ENCODE measurements at regions not wholly inside any gene's neighbourhood (a gene's known extent, or its start where the extent isn't known, plus 50 kb on each side); places are given as distances from the start of the nearest gene placed in this dataset.
A peak's percentile ranks its signal among the peaks of the same experiment; 100 is the strongest.

- DNase-seq (ENCODE audit: low spot score): no peak
Observed at GRCh38 chr6:26292709-26293108, 72.3 kb upstream of the BTN3A2 start.

- no peak for DNase-seq (ENCODE audit: low spot score)
Observed at GRCh38 chr6:26294302-26294701, 70.7 kb upstream of the BTN3A2 start.

DNA sequence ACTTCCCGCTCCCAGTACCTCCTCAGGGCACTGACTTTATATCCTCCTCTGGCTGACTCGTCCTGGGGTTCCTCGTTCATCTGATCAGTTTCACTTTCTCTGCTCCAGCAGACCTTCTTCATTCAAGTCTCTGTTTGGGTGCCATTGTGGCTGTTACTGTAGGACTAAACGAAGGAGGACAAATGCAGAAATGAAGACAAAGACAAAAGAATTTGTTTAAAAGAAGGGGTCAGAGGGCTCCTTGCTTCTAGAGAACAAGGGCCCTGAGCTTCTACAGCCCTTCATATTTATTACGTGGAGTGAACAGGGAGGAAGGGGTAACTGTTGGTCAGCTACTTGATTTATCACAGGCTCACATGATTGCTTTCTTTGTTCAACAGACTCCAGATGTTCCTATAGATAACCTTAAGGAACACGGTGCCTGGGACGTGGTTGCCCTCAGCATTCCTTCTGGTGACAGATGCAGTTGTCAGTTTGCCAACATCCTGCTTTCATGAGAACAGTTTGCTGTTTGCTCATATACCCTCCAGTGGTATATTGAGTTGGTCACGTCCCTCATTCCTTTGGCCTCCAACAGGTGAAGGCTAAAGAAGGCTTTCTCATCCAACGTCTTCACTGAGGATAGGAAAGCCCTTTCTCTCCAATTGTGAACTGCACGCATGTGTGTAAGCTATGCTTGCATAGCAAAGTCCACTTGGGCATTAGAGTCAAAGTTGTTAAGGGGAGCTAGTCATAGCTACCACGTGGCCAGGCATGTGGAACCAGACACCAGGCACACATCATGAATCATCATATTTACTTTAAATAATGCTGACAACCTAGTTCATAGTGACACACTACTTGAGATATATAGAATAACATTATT is 69.1 kb upstream of the BTN3A2 start:
- peak; percentile 77 for DNase-seq (ENCODE audit: low spot score)

DNA sequence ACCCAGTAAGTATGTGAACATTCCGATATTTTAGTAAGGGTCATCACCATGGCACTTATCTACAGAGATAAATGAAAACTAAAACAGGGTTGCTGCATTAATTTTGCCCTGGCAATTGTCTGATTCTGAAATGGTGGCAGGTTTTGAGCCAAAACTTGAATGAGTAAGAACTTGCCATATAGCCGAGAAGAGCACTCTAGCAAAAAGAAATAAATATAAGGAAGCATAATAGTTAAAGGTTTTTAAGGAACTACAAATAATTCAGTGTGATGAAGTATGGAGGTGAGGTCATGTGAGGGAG is 68.5 kb upstream of the BTN3A2 start:
- DNase-seq (ENCODE audit: low spot score): no peak

GRCh38 chr6:26296857-26297648 is 67.9 kb upstream of the BTN3A2 start:
- no peak for DNase-seq (ENCODE audit: low spot score)

GRCh38 chr6:26299286-26300042 is 65.5 kb upstream of the BTN3A2 start:
- DNase-seq (ENCODE audit: low spot score): no peak

DNA sequence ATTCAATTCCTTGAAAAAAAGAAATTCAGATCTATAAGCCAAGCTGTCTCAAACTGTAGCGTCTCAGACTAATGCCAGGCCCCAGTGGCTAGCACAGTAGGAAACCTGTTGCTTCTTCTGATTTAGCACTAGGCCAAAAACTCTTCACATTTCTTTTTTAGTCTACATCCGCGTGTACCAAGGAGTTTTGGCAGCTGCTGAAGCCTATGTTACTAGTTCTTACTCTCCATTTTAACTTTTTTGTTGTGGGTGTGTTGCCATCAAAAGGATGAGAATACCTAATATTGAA is 65.0 kb upstream of the BTN3A2 start:
- no peak for DNase-seq (ENCODE audit: low spot score)

DNA sequence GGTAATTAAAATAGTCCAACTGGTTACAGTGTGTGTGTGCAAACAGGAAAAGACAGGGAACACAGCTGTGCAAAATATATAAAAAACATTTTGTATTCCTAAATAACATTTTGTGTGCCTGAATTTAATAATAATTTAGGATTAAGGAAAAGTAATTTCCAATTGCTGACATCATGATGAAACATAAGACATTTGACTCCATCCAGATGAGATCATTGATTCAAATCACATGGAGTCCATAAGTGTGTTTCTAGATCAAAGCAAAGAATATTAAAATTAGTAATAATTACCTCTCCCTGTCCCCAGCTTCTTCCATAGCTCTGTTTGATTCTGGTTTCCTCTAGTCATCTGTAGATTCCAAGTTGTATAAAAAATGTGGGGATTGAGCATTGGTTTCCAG is 64.6 kb upstream of the BTN3A2 start:
- DNase-seq (ENCODE audit: low spot score): no peak

DNA sequence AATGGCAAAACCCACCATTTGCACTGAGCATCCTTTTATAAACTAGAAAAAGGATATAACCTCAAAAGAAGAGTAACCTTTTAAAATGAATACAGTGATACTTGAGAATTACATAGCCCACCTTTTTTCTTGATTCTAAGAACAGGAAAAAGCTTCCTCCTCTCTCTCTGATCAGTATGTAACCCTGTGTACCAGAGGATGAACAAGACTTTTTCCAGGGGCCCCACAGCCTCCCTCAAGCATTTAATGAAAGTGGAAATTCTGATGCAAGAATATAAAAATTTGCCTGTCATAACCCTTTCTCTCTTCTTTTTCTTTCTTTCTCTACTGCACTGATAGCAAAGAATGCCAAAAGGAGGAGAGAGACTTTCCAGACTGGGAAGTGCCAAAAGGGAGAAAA is 64.2 kb upstream of the BTN3A2 start:
- DNase-seq (ENCODE audit: low spot score): no peak

GRCh38 chr6:26301638-26302037 is 63.4 kb upstream of the BTN3A2 start:
- DNase-seq (ENCODE audit: low spot score): no peak

- no peak for DNase-seq (ENCODE audit: low spot score)
Observed at GRCh38 chr6:26302941-26303559, 61.9 kb upstream of the BTN3A2 start.

- DNase-seq (ENCODE audit: low spot score): no peak
Observed at GRCh38 chr6:26304213-26304796, 60.7 kb upstream of the BTN3A2 start.

- DNase-seq (ENCODE audit: low spot score): peak; percentile 55
Observed at GRCh38 chr6:26304797-26305640, 60.0 kb upstream of the BTN3A2 start.

DNA sequence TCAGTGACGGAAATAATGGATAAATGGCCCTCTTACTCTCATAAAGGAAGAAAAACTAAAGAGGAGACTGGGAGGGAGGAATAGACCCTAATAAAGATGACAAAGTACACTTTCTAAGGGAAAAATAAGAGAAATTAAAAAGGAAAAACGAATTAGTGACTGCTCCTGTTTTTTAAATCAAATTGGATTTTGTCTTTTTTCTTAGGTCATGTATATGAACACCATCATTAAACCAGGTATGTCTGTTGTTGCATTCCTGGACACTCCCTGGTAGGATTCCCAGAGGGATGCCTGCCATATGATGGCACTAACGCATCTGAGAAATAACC is 59.4 kb upstream of the BTN3A2 start:
- DNase-seq (ENCODE audit: low spot score): no peak

DNA sequence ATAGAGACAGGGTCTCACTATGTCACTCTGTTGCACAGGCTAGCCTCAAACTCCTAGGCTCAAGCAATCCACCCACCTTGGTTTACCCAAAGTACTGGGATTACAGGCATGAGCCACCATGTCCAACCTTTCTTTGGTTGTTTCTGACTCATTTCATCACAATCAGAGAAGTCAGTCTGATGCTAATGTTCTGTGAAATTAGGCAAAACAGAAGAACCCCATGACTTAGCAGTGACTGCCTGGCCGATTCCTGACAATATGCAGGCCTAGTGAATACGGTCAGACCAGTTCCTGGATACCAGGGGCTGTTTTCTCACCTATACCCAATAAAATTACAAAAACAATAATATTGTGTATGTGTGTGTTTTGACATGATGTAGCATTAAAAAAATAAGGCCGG is 58.8 kb upstream of the BTN3A2 start:
- DNase-seq (ENCODE audit: low spot score): no peak

DNA sequence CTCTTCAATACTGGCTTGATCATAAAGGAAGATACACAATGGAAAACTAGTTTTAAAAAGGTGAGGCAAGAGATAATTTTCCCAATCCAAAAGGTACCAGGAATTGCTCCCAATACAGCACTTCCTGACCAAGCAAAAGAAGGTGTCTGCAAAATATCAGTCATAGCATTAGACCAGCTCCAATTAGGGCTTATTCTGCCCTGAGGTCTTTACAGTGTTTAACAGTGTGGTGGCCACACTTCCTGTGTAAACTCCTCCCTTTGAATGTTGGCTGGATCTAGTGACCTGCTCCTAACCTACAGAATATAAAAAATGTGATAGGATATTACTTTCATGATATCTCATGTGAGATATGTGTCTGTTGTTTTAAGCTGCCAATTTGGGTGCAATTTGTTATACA is 57.1 kb upstream of the BTN3A2 start:
- no peak for DNase-seq (ENCODE audit: low spot score)

GRCh38 chr6:26309731-26310142 is 55.3 kb upstream of the BTN3A2 start:
- DNase-seq (ENCODE audit: low spot score): peak; percentile 73

DNA sequence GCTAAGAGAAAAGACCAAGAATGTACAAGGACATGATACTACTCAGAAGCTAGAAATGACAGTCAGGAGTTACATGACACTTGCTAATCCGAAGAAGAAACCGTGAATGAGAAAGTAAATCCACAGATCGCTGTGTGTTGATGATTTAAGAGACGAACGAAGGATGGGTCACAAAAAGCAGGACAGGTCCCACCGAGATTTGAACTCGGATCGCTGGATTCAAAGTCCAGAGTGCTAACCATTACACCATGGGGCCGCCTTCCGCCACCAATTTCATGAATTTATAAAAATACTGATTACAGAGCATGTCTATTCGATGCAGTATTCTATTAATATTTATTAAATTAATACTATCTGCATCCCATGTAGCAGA is 54.0 kb upstream of the BTN3A2 start:
- peak; percentile 39 for DNase-seq (ENCODE audit: low spot score)

- peak; percentile 75 for DNase-seq (ENCODE audit: low spot score)
Observed at GRCh38 chr6:26311385-26312095, 53.5 kb upstream of the BTN3A2 start.

DNA sequence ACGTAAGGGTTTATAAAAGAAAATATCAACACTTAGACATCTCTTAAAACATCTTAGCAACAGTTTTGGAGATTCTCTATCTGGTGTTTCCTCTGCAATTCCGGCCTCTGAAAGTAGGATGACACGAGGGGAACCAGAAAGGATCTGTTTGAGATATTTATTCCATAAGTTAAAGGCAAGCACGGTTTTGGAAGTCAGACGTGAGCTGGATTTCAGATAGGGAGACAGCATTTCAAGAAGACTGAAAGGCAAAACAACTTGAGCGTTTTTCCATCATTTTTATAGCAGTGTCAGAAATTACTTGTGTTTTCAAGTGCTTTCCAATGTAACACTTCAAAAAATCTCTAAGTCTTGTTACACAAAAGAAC is 52.9 kb upstream of the BTN3A2 start:
- DNase-seq (ENCODE audit: low spot score): no peak

All from LoVo (cell line).